BJ (cell line): ENCODE measurements at regions not wholly inside any gene's neighbourhood (a gene's known extent, or its start where the extent isn't known, plus 50 kb on each side); places are given as distances from the start of the nearest gene placed in this dataset.

Source experiments
- CTCF ChIA-PET: fragments of 350-600 bp; formaldehyde crosslinking; extraction: SDS; loops from one replicate; lab custom pipeline; 2021; ENCODE audit warnings: antibody characterized with exemption, inconsistent platforms; lab: Yijun Ruan, JAX
- POLR2A ChIA-PET: fragments of 300-600 bp; sonication (Branson Sonifier 250); formaldehyde crosslinking; extraction: SDS; loops from one replicate; lab custom pipeline; 2021; ENCODE audit warnings: antibody characterized with exemption; lab: Charles Lee
- DNase-seq: peaks from one replicate; pipeline ENCODE4 v3.0.0-alpha.2; 2011; ENCODE audit warnings: low read depth
- H3K27me3 ChIP-seq: 2 replicates; pipeline ENCODE4 v1.6.0; 2011; ENCODE audit warnings: low read length; ENCODE audit not compliant: control insufficient read depth, insufficient read depth
- H3K36me3 ChIP-seq: 2 replicates; pipeline ENCODE4 v1.5.1; 2011; ENCODE audit warnings: low read length; ENCODE audit not compliant: control insufficient read depth, insufficient read depth
- H3K4me3 ChIP-seq: 2 replicates; pipeline ENCODE4 v1.5.1; 2011; ENCODE audit warnings: low read depth, mild to moderate bottlenecking, control low read depth, low read length
- CTCF ChIP-seq: IDR thresholded peaks from 2 replicates; pipeline ENCODE4 v1.5.1; 2011; ENCODE audit warnings: low read depth, mild to moderate bottlenecking, control low read depth, inconsistent platforms, low read length, moderate library complexity; ENCODE audit not compliant: insufficient read depth

- Histone ChIP-seq H3K27me3 (no peaks in the 10 kb centered on the region), H3K4me3 (no peak overlapping the region), H3K36me3 (no peaks in the 10 kb centered on the region)
- POLR2A ChIA-PET = no interaction called here
- no peak for TF ChIP-seq CTCF
- no peak for DNase-seq
- CTCF ChIA-PET = no interaction called here
These were observed 51.9 kb downstream of the CEBPB start for GRCh38 chr20:50242548-50242862.

- POLR2A ChIA-PET = no interaction called here
- Histone ChIP-seq H3K27me3 (no peaks in the 10 kb centered on the region), H3K4me3 (no peak overlapping the region), H3K36me3 (no peaks in the 10 kb centered on the region)
- TF ChIP-seq CTCF = no peak
- CTCF ChIA-PET = interaction anchor here (0.5 kb wide), 1 partner anchor 548 kb away, joined by 3 read pairs; no protein-coding TSS in a partner anchor
- no peak for DNase-seq
These were observed 52.4 kb downstream of the CEBPB start for GRCh38 chr20:50242863-50243609.

- ChIA-PET CTCF (interaction anchor here (0.5 to 1.2 kb wide), 2 partner anchors 30 to 547 kb away, joined by 3 read pairs; no protein-coding TSS in a partner anchor), POLR2A (no interaction called here)
- Histone ChIP-seq H3K4me3 (no peak overlapping the region), H3K36me3 (no peaks in the 10 kb centered on the region), H3K27me3 (no peaks in the 10 kb centered on the region)
- no peak for DNase-seq
- no peak for TF ChIP-seq CTCF
These were observed 53.2 kb downstream of the CEBPB start for GRCh38 chr20:50243610-50244351.

- no peaks in the 10 kb centered on the region for H3K36me3 ChIP-seq
- H3K27me3 ChIP-seq = no peaks in the 10 kb centered on the region
- TF ChIP-seq CTCF = no peak
- CTCF ChIA-PET = interaction anchor here (1.2 to 1.7 kb wide), 3 partner anchors 8 to 57 kb away, joined by 3 to 5 read pairs (median 3); no protein-coding TSS in a partner anchor
- POLR2A ChIA-PET = interaction anchor here (0.6 kb wide), 1 partner anchor 53 kb away, joined by 7 read pairs; no protein-coding TSS in a partner anchor
- DNase-seq = no peak
- H3K4me3 ChIP-seq = no peak overlapping the region
These were observed 53.9 kb downstream of the CEBPB start for GRCh38 chr20:50244352-50245149.
